Mesendoderm (in vitro differentiated cells): ENCODE measurements at regions not wholly inside any gene's neighbourhood (a gene's known extent, or its start where the extent isn't known, plus 50 kb on each side); places are given as distances from the start of the nearest gene placed in this dataset.

ENCODE experiments used
- DNase-seq: peaks from one replicate; pipeline ENCODE4 v3.0.0; 2013
- H2AK5ac ChIP-seq: 2 replicates; pipeline ENCODE4 v1.6.1; 2013; ENCODE audit warnings: low read length, inconsistent platforms
- H2BK120ac ChIP-seq: 2 replicates; pipeline ENCODE4 v1.6.1; 2013; ENCODE audit warnings: low read depth, mild to moderate bottlenecking, low read length, moderate library complexity, mixed read lengths
- H2BK15ac ChIP-seq: replicated peaks from 2 replicates; pipeline ENCODE4 v1.6.1; 2013; ENCODE audit warnings: low read depth, mild to moderate bottlenecking, moderate library complexity
- H2BK5ac ChIP-seq: 2 replicates; pipeline ENCODE4 v1.6.1; 2013; ENCODE audit warnings: low read length, inconsistent platforms
- H3K18ac ChIP-seq: 2 replicates; pipeline ENCODE4 v1.6.1; 2013; ENCODE audit warnings: mild to moderate bottlenecking, low read length, mixed read lengths
- H3K23ac ChIP-seq: one replicate; pipeline ENCODE4 v1.6.1; 2013; ENCODE audit warnings: low read length
- H3K27ac ChIP-seq: 2 replicates; pipeline ENCODE4 v1.5.1; 2013; ENCODE audit warnings: low read depth, mild to moderate bottlenecking, inconsistent platforms, low read length, moderate library complexity
- H3K27me3 ChIP-seq: 2 replicates; pipeline ENCODE4 v1.6.1; 2013; ENCODE audit warnings: low read length, control low read depth, mild to moderate bottlenecking, inconsistent platforms; ENCODE audit not compliant: insufficient read depth, poor library complexity
- H3K36me3 ChIP-seq: 2 replicates; pipeline ENCODE4 v1.6.1; 2013; ENCODE audit warnings: low read length, inconsistent platforms; ENCODE audit not compliant: control insufficient read depth, insufficient read depth
- H3K4ac ChIP-seq: one replicate; pipeline ENCODE4 v1.6.1; 2013; ENCODE audit warnings: low read depth, mild to moderate bottlenecking, low read length, moderate library complexity
- H3K4me1 ChIP-seq: 2 replicates; pipeline ENCODE4 v1.6.1; 2013; ENCODE audit warnings: low read depth, low read length, inconsistent platforms; ENCODE audit not compliant: control insufficient read depth
- H3K4me2 ChIP-seq: 2 replicates; pipeline ENCODE4 v1.6.1; 2013; ENCODE audit warnings: low read length
- H3K4me3 ChIP-seq: 2 replicates; pipeline ENCODE4 v1.5.1; 2013; ENCODE audit warnings: mild to moderate bottlenecking, low read length
- H3K56ac ChIP-seq: one replicate; pipeline ENCODE4 v1.6.1; 2013; ENCODE audit warnings: low read length
- H3K79me1 ChIP-seq: 2 replicates; pipeline ENCODE4 v1.6.1; 2013; ENCODE audit warnings: low read length, inconsistent platforms
- H3K79me2 ChIP-seq: 2 replicates; pipeline ENCODE4 v1.6.1; 2013; ENCODE audit warnings: mild to moderate bottlenecking, low read length; ENCODE audit not compliant: control insufficient read depth, insufficient read depth
- H3K9ac ChIP-seq: 2 replicates; pipeline ENCODE4 v1.6.1; 2013; ENCODE audit warnings: low read length, inconsistent platforms
- H4K5ac ChIP-seq: one replicate; pipeline ENCODE4 v1.6.1; 2013; ENCODE audit warnings: low read length
- H4K8ac ChIP-seq: one replicate; pipeline ENCODE4 v1.6.1; 2013; ENCODE audit warnings: low read depth, mild to moderate bottlenecking, control low read depth, low read length, moderate library complexity
- WGBS: extraction: QIAGEN DNeasy Blood & Tissue Kit; methylation state at CpG from one replicate; pipeline ENCODE4 v1.1.7; 2013; ENCODE audit warnings: low lambda C conversion rate, missing lambda C conversion rate; ENCODE audit not compliant: insufficient coverage; ENCODE audit errors: extremely low coverage; 5-methylcytosine and 5-hydroxymethylcytosine counted together

- Histone ChIP-seq H3K56ac (no peak overlapping the region), H3K27me3 (no peaks in the 10 kb centered on the region), H2BK15ac (no peak overlapping the region), H3K79me2 (no peaks in the 10 kb centered on the region), H3K9ac (no peak overlapping the region), H4K8ac (no peak overlapping the region), H3K4me3 (no peak overlapping the region), H2AK5ac (no peak overlapping the region), H3K36me3 (no peaks in the 10 kb centered on the region), H2BK5ac (no peak overlapping the region), H3K18ac (no peak overlapping the region), H2BK120ac (no peak overlapping the region), H3K4ac (no peak overlapping the region), H3K79me1 (no peaks in the 10 kb centered on the region), H4K5ac (no peak overlapping the region), H3K27ac (no peak overlapping the region), H3K4me1 (no peaks in the 10 kb centered on the region), H3K23ac (no peak overlapping the region), H3K4me2 (no peak overlapping the region)
- WGBS = no CpG with 5 or more reads among the region's 1 CpG
- no peak for DNase-seq
These were observed 827.3 kb upstream of the NRXN1 start for GRCh38 chr2:51859260-51859659.

GRCh38 chr2:51855683-51856082 lies 823.8 kb upstream of the NRXN1 start:
- no peaks in the 10 kb centered on the region for H3K27me3 ChIP-seq
- no peak overlapping the region for H2BK120ac ChIP-seq
- WGBS = no CpG with 5 or more reads among the region's 1 CpG
- H3K56ac ChIP-seq = no peak overlapping the region
- H3K27ac ChIP-seq = no peak overlapping the region
- no peaks in the 10 kb centered on the region for H3K4me1 ChIP-seq
- H3K9ac ChIP-seq = no peak overlapping the region
- no peak overlapping the region for H4K8ac ChIP-seq
- H3K79me1 ChIP-seq = no peaks in the 10 kb centered on the region
- H2BK15ac ChIP-seq = no peak overlapping the region
- no peak overlapping the region for H3K4me3 ChIP-seq
- no peaks in the 10 kb centered on the region for H3K79me2 ChIP-seq
- H2AK5ac ChIP-seq = no peak overlapping the region
- no peak overlapping the region for H3K4me2 ChIP-seq
- no peak overlapping the region for H3K4ac ChIP-seq
- H3K18ac ChIP-seq = no peak overlapping the region
- no peak overlapping the region for H3K23ac ChIP-seq
- no peak overlapping the region for H4K5ac ChIP-seq
- H3K36me3 ChIP-seq = no peaks in the 10 kb centered on the region
- no peak for DNase-seq
- no peak overlapping the region for H2BK5ac ChIP-seq

GRCh38 chr2:51846796-51847195 lies 814.9 kb upstream of the NRXN1 start:
- no peaks in the 10 kb centered on the region for H3K79me1 ChIP-seq
- no peak overlapping the region for H3K23ac ChIP-seq
- H3K79me2 ChIP-seq = no peaks in the 10 kb centered on the region
- no peak overlapping the region for H4K8ac ChIP-seq
- no peaks in the 10 kb centered on the region for H3K4me1 ChIP-seq
- no peak overlapping the region for H3K9ac ChIP-seq
- no peaks in the 10 kb centered on the region for H3K36me3 ChIP-seq
- DNase-seq = no peak
- no peak overlapping the region for H2AK5ac ChIP-seq
- no peak overlapping the region for H2BK15ac ChIP-seq
- no peak overlapping the region for H3K4me3 ChIP-seq
- H3K4me2 ChIP-seq = no peak overlapping the region
- no peak overlapping the region for H2BK120ac ChIP-seq
- H3K18ac ChIP-seq = no peak overlapping the region
- no peak overlapping the region for H3K56ac ChIP-seq
- no peak overlapping the region for H2BK5ac ChIP-seq
- no peak overlapping the region for H3K4ac ChIP-seq
- no peak overlapping the region for H3K27ac ChIP-seq
- H4K5ac ChIP-seq = no peak overlapping the region
- no peaks in the 10 kb centered on the region for H3K27me3 ChIP-seq

- no peak overlapping the region for H4K8ac ChIP-seq
- no peak overlapping the region for H3K18ac ChIP-seq
- no peaks in the 10 kb centered on the region for H3K79me2 ChIP-seq
- H3K36me3 ChIP-seq = no peaks in the 10 kb centered on the region
- DNase-seq = no peak
- no peaks in the 10 kb centered on the region for H3K79me1 ChIP-seq
- no peak overlapping the region for H2BK15ac ChIP-seq
- no peak overlapping the region for H3K23ac ChIP-seq
- no peak overlapping the region for H3K27ac ChIP-seq
- H4K5ac ChIP-seq = no peak overlapping the region
- no peaks in the 10 kb centered on the region for H3K4me1 ChIP-seq
- H3K4ac ChIP-seq = no peak overlapping the region
- no peak overlapping the region for H3K4me3 ChIP-seq
- no peak overlapping the region for H2BK5ac ChIP-seq
- no peaks in the 10 kb centered on the region for H3K27me3 ChIP-seq
- no peak overlapping the region for H3K4me2 ChIP-seq
- H2AK5ac ChIP-seq = no peak overlapping the region
- H3K56ac ChIP-seq = no peak overlapping the region
- no peak overlapping the region for H2BK120ac ChIP-seq
- H3K9ac ChIP-seq = no peak overlapping the region
These were observed 814.1 kb upstream of the NRXN1 start for GRCh38 chr2:51846018-51846417.

- Histone ChIP-seq H3K79me2 (no peaks in the 10 kb centered on the region), H3K56ac (no peak overlapping the region), H3K9ac (no peak overlapping the region), H4K8ac (no peak overlapping the region), H3K18ac (no peak overlapping the region), H3K4me3 (no peak overlapping the region), H3K4me2 (no peak overlapping the region), H3K36me3 (no peaks in the 10 kb centered on the region), H3K79me1 (no peaks in the 10 kb centered on the region), H2AK5ac (no peak overlapping the region), H3K23ac (no peak overlapping the region), H3K4ac (no peak overlapping the region), H4K5ac (no peak overlapping the region), H2BK5ac (no peak overlapping the region), H2BK120ac (no peak overlapping the region), H3K27me3 (no peaks in the 10 kb centered on the region), H2BK15ac (no peak overlapping the region), H3K27ac (no peak overlapping the region), H3K4me1 (no peaks in the 10 kb centered on the region)
- DNase-seq = no peak
- WGBS = no CpG with 5 or more reads among the region's 3 CpGs
These were observed 812.7 kb upstream of the NRXN1 start for GRCh38 chr2:51844596-51844995.

- no peak overlapping the region for H4K8ac ChIP-seq
- H2BK120ac ChIP-seq = no peak overlapping the region
- H3K4me1 ChIP-seq = no peaks in the 10 kb centered on the region
- no peak overlapping the region for H3K18ac ChIP-seq
- no peak overlapping the region for H3K4me3 ChIP-seq
- no peaks in the 10 kb centered on the region for H3K79me2 ChIP-seq
- H3K79me1 ChIP-seq = no peaks in the 10 kb centered on the region
- H2BK15ac ChIP-seq = no peak overlapping the region
- no peak overlapping the region for H3K56ac ChIP-seq
- no peak overlapping the region for H2BK5ac ChIP-seq
- no peaks in the 10 kb centered on the region for H3K36me3 ChIP-seq
- H3K4me2 ChIP-seq = no peak overlapping the region
- H3K23ac ChIP-seq = no peak overlapping the region
- no peaks in the 10 kb centered on the region for H3K27me3 ChIP-seq
- no peak overlapping the region for H3K27ac ChIP-seq
- no peak overlapping the region for H3K9ac ChIP-seq
- no peak overlapping the region for H3K4ac ChIP-seq
- no peak overlapping the region for H4K5ac ChIP-seq
- H2AK5ac ChIP-seq = no peak overlapping the region
- DNase-seq = no peak
These were observed 797.5 kb upstream of the NRXN1 start for GRCh38 chr2:51829477-51829876.
